ENCODE measurements at regions not wholly inside any gene's neighbourhood (a gene's known extent, or its start where the extent isn't known, plus 50 kb on each side); places are given as distances from the start of the nearest gene placed in this dataset.

DNA sequence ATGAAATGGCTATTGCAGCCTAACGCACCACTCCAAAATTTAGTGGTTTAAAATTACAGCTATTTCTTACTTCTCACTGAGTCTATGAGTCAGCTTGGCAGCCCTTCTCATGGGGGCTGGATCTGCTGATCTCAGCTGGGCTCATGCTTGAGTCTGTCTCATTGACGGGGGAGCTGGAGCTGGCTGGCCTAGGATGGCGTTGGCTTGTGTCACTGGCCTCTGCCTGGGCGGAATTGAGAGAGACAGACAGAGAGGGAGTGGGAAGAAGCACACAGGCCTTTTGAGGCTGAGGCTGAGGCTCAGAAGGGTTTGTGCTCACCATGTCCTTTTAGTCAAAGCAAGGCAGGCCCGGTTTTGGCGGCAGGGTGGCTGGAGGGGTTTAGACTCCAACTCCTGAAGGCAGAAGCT, 412.1 kb upstream of the MYT1L start:
- Histone ChIP-seq H3K4me1 (replicated peaks in 1 of 4; ENCODE audit: control insufficient read depth in 3 of 4, insufficient read depth in 4 of 4, low read length in 3 of 4) (no peaks in the 10 kb centered on the region), H3K18ac (ENCODE audit: extremely low read depth, low read length) (no peak overlapping the region), H4K8ac (ENCODE audit: extremely low read depth, insufficient read depth, low read length) (no peak overlapping the region), H3K9ac (replicated peaks in 1 of 4; ENCODE audit: extremely low read depth in 1 of 4, low read depth in 3 of 4, low read length in 3 of 4) (no peak overlapping the region), H2BK5ac (ENCODE audit: low read depth, low read length) (no peak overlapping the region), H3K14ac (ENCODE audit: insufficient read length) (no peak overlapping the region), H2BK20ac (ENCODE audit: low read length) (no peak overlapping the region), H2BK15ac (ENCODE audit: low read length) (no peak overlapping the region), H4K91ac (replicated peaks; ENCODE audit: insufficient read length, low read length) (no peak overlapping the region), H3K9me3 (ENCODE audit: insufficient read depth in 2 of 2, low read depth in 1 of 2, low read length in 1 of 2) (no peaks in the 10 kb centered on the region), H3K27me3 (replicated peaks in 1 of 4; ENCODE audit: control insufficient read depth in 3 of 4, extremely low read depth in 1 of 4, insufficient read depth in 3 of 4, low read length in 3 of 4) (no peaks in the 10 kb centered on the region), H3K4me2 (ENCODE audit: insufficient read depth in 1 of 2, low read depth in 2 of 2, low read length in 2 of 2) (no peak overlapping the region), H3K4ac (replicated peaks; ENCODE audit: insufficient read length, low read depth, low read length) (no peak overlapping the region), H3K23ac (ENCODE audit: insufficient read length) (no peak overlapping the region), H2BK12ac (ENCODE audit: low read depth, low read length) (0 out of 2 replicates have a peak overlapping the region, but pooled peaks have one; percentile 62), H3K23me2 (ENCODE audit: low read depth, low read length) (no peaks in the 10 kb centered on the region), H3K79me2 (ENCODE audit: control insufficient read depth in 1 of 2, insufficient read depth in 2 of 2, low read length in 2 of 2) (no peaks in the 10 kb centered on the region), H2AFZ (ENCODE audit: low read length) (no peak overlapping the region), H4K5ac (ENCODE audit: insufficient read length, low read depth, low read length) (no peak overlapping the region), H2BK120ac (replicated peaks; ENCODE audit: low read depth, low read length) (no peak overlapping the region), H3K56ac (replicated peaks; ENCODE audit: insufficient read length, low read depth, low read length) (no peak overlapping the region), H3K27ac (ENCODE audit: low read depth, low read length) (no peak overlapping the region; the same call in 1 of the 2 replicates), H3K4me3 (ENCODE audit: extremely low read depth in 1 of 4, insufficient read depth in 2 of 4, low read depth in 3 of 4, low read length in 4 of 4) (no peak overlapping the region), H3K79me1 (ENCODE audit: low read depth, low read length) (no peaks in the 10 kb centered on the region), H2AK5ac (ENCODE audit: low read depth, low read length) (no peak overlapping the region), H4K20me1 (replicated peaks in 1 of 2; ENCODE audit: control insufficient read depth in 1 of 2, insufficient read depth in 2 of 2, low read length in 2 of 2) (no peaks in the 10 kb centered on the region), H3K36me3 (ENCODE audit: control insufficient read depth in 2 of 4, insufficient read depth in 4 of 4, low read length in 3 of 4) (no peaks in the 10 kb centered on the region)
- FAIRE-seq (no peak), DNase-seq (ENCODE audit: low read depth in 1 of 2, low spot score in 2 of 2) (no peak)
- ChIA-PET CTCF (ENCODE audit: partially characterized antibody) (interaction anchor here (0.6 to 1.6 kb wide), 2 partner anchors 13 to 706 kb away, joined by 3 read pairs; no protein-coding TSS in a partner anchor), POLR2A (ENCODE audit: partially characterized antibody) (no interaction called here)
- WGBS, 2 experiments (ENCODE audit: extremely low coverage in 1 of 2, insufficient coverage in 1 of 2, insufficient read length in 1 of 2, insufficient replicate concordance in 2 of 2, low coverage in 1 of 2, low lambda C conversion rate in 2 of 2, missing lambda C conversion rate in 1 of 2), result 78% methylated on average over 6 of the region's 6 CpGs; no CpG with 5 or more reads in 1 of the 2 experiments
- no peak for TF ChIP-seq SAP30 (IDR thresholded peaks at IDR 0.05; ENCODE audit: insufficient read depth, insufficient replicate concordance, low read length)
- no peak for TF ChIP-seq CREB1 (IDR thresholded peaks at IDR 0.05)
- no peak for TF ChIP-seq GABPA (IDR thresholded peaks at IDR 0.05; ENCODE audit: borderline replicate concordance, insufficient read depth, low read length)

All from H1 (cell line).